ENCODE measurements at regions not wholly inside any gene's neighbourhood (a gene's known extent, or its start where the extent isn't known, plus 50 kb on each side); places are given as distances from the start of the nearest gene placed in this dataset.

- DNase-seq, result peak in 1 of 5 experiments; percentile 3
Measured at GRCh38 chr2:152863826-152864225, 145.4 kb downstream of the ARL6IP6 start.

- DNase-seq, result peak in 1 of 5 experiments; percentile 12
Measured at GRCh38 chr2:152861349-152861942, 143.0 kb downstream of the ARL6IP6 start.

GRCh38 chr2:152858594-152859265, 140.3 kb downstream of the ARL6IP6 start:
- no peak for DNase-seq

GRCh38 chr2:152846697-152847470, 128.5 kb downstream of the ARL6IP6 start:
- DNase-seq, result no peak

- DNase-seq, result no peak
Measured at GRCh38 chr2:152835674-152836073, 117.3 kb downstream of the ARL6IP6 start.

- no peak for DNase-seq
Measured at GRCh38 chr2:152827944-152828343, 109.5 kb downstream of the ARL6IP6 start.

GRCh38 chr2:152826581-152827279, 108.3 kb downstream of the ARL6IP6 start:
- DNase-seq, result no peak

GRCh38 chr2:152825834-152826233, 107.4 kb downstream of the ARL6IP6 start:
- DNase-seq, result no peak

GRCh38 chr2:152823905-152824304, 105.5 kb downstream of the ARL6IP6 start:
- DNase-seq, result peak in 1 of 5 experiments; percentile 11

GRCh38 chr2:152822676-152823075, 104.3 kb downstream of the ARL6IP6 start:
- no peak for DNase-seq

GRCh38 chr2:152820048-152820447, 101.6 kb downstream of the ARL6IP6 start:
- DNase-seq, result no peak

- no peak for DNase-seq
Measured at GRCh38 chr2:152815634-152816257, 97.3 kb downstream of the ARL6IP6 start.

- DNase-seq, result peak in 1 of 5 experiments; percentile 15
Measured at GRCh38 chr2:152814475-152815030, 96.1 kb downstream of the ARL6IP6 start.

GRCh38 chr2:152813351-152813750, 94.9 kb downstream of the ARL6IP6 start:
- DNase-seq, result peak in 1 of 5 experiments; percentile 57
